GM08714 (cell line): ENCODE measurements at regions not wholly inside any gene's neighbourhood (a gene's known extent, or its start where the extent isn't known, plus 50 kb on each side); places are given as distances from the start of the nearest gene placed in this dataset.

Source experiments
- H3K4me3 ChIP-seq: fragments of 200-500 bp; sonication (Bioruptor generic); 2 replicates; pipeline ENCODE4 v1.5.1; 2014; ENCODE audit warnings: mild to moderate bottlenecking, low read length, inconsistent platforms
- ZNF274 ChIP-seq: IDR thresholded peaks from 2 replicates; pipeline ENCODE4 v1.6.1; 2012; ENCODE audit warnings: mild to moderate bottlenecking, low read depth, low read length

GRCh38 chr4:164177153-164177552 is 576.8 kb upstream of the SMIM31 start:
- no peak for TF ChIP-seq ZNF274

GRCh38 chr4:164177753-164178152 is 576.2 kb upstream of the SMIM31 start:
- H3K4me3 ChIP-seq, result no peak overlapping the region
- no peak for TF ChIP-seq ZNF274

More at GRCh38 chr4:164177153-164177552, 576.8 kb upstream of the SMIM31 start:
- no peak overlapping the region for H3K4me3 ChIP-seq

- no peak for TF ChIP-seq ZNF274
- no peak overlapping the region for H3K4me3 ChIP-seq
These were observed 565.7 kb upstream of the SMIM31 start for GRCh38 chr4:164188236-164188635.

- no peak overlapping the region for H3K4me3 ChIP-seq
- no peak for TF ChIP-seq ZNF274
These were observed 561.1 kb upstream of the SMIM31 start for GRCh38 chr4:164192844-164193243.

GRCh38 chr4:164193676-164194075 is 560.3 kb upstream of the SMIM31 start:
- no peak for TF ChIP-seq ZNF274
- H3K4me3 ChIP-seq, result no peak overlapping the region

GRCh38 chr4:164197556-164197955 is 556.4 kb upstream of the SMIM31 start:
- no peak overlapping the region for H3K4me3 ChIP-seq
- no peak for TF ChIP-seq ZNF274

GRCh38 chr4:164203476-164203875 is 550.5 kb upstream of the SMIM31 start:
- H3K4me3 ChIP-seq, result no peak overlapping the region
- no peak for TF ChIP-seq ZNF274

GRCh38 chr4:164204434-164204833 is 549.5 kb upstream of the SMIM31 start:
- H3K4me3 ChIP-seq, result no peak overlapping the region
- TF ChIP-seq ZNF274, result no peak

- no peak overlapping the region for H3K4me3 ChIP-seq
- no peak for TF ChIP-seq ZNF274
These were observed 546.5 kb upstream of the SMIM31 start for GRCh38 chr4:164207460-164207859.

GRCh38 chr4:164210377-164210776 is 543.6 kb upstream of the SMIM31 start:
- no peak for TF ChIP-seq ZNF274
- no peak overlapping the region for H3K4me3 ChIP-seq

GRCh38 chr4:164212134-164212533 is 541.8 kb upstream of the SMIM31 start:
- no peak for TF ChIP-seq ZNF274
- H3K4me3 ChIP-seq, result no peak overlapping the region

- TF ChIP-seq ZNF274, result no peak
- no peak overlapping the region for H3K4me3 ChIP-seq
These were observed 541.2 kb upstream of the SMIM31 start for GRCh38 chr4:164212714-164213113.

GRCh38 chr4:164215113-164215741 is 538.7 kb upstream of the SMIM31 start:
- no peak overlapping the region for H3K4me3 ChIP-seq
- no peak for TF ChIP-seq ZNF274

GRCh38 chr4:164221631-164222030 is 532.3 kb upstream of the SMIM31 start:
- TF ChIP-seq ZNF274, result no peak
- H3K4me3 ChIP-seq, result no peak overlapping the region

GRCh38 chr4:164224871-164225270 is 529.1 kb upstream of the SMIM31 start:
- no peak overlapping the region for H3K4me3 ChIP-seq
- no peak for TF ChIP-seq ZNF274

- TF ChIP-seq ZNF274, result no peak
- no peak overlapping the region for H3K4me3 ChIP-seq
These were observed 524.7 kb upstream of the SMIM31 start for GRCh38 chr4:164229255-164229654.
